ENCODE measurements at regions not wholly inside any gene's neighbourhood (a gene's known extent, or its start where the extent isn't known, plus 50 kb on each side); places are given as distances from the start of the nearest gene placed in this dataset.

DNA sequence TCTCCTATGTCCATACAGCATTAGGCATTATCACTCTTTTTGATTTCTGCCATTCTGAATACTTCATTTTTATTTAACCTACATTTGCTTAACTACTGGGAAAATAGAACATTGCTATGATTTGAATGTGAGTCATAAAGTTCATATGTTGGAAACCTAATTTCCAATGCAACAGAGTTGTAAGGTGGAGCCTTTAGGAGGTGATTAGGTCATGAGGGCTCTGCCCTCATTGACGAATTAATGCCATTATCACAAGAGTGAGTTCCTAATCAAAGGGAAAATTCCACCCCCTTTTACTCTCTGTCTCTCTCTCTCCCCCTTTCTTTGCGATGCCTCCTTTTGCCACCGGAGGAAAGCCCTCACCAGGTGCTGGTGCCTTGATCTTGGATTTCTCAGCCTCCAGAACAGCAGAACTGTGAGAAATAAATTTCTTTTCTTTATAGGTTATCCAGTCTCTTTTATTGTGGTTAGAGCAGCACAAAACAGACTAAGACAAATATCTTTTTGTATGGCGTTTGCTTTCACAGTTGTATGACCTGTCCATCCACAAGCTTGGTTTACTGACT is 180.1 kb upstream of the ARID2 start:
- DNase-seq (ENCODE audit: low spot score), result no peak

- no peak for DNase-seq (ENCODE audit: low spot score)
Observed at GRCh38 chr12:45553204-45553603, 176.3 kb upstream of the ARID2 start.

DNA sequence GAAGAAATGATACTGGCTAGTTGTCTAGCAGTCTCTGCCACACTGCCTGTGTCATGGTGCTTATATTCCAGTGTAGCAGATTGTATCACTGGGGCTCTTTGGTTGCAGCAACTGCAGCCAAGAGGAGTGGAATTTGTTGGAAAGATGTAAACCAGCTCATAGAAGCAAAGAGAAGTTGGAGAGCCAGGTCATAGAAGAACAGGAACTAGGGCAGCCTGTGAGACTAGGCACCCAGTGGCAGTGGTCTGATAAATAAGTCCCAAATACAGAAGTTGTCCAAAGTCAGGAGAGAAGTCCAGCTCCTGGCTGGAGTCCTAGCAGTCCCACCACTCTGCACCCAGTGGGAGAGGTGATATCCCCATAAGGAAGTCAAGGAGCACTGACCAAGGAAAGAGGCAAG is 172.5 kb upstream of the ARID2 start:
- DNase-seq (ENCODE audit: low spot score), result no peak

- no peak for DNase-seq (ENCODE audit: low spot score)
Observed at GRCh38 chr12:45558353-45558752, 171.2 kb upstream of the ARID2 start.

DNA sequence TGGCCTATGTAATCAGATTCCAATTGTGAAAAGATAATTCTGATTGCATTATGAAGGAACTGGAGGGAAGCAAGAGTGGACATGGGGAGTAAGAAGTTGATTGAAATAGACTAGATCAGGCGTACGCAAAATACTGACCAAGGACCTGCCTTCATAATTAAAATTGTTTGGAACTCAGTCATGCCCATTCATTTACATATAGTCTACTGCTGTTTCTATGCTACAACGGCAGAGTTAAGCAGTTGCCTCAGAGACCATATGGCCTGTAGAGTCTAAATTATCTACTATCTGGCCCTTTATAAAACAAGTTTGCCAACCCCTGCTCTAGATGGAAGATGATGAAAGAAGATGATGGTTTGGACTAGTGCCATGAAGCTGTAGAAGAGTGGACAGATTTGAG is 170.0 kb upstream of the ARID2 start:
- no peak for DNase-seq (ENCODE audit: low spot score)

GRCh38 chr12:45560689-45561088 is 168.8 kb upstream of the ARID2 start:
- no peak for DNase-seq (ENCODE audit: low spot score)

- no peak for DNase-seq (ENCODE audit: low spot score)
Observed at GRCh38 chr12:45561488-45561887, 168.0 kb upstream of the ARID2 start.

DNA sequence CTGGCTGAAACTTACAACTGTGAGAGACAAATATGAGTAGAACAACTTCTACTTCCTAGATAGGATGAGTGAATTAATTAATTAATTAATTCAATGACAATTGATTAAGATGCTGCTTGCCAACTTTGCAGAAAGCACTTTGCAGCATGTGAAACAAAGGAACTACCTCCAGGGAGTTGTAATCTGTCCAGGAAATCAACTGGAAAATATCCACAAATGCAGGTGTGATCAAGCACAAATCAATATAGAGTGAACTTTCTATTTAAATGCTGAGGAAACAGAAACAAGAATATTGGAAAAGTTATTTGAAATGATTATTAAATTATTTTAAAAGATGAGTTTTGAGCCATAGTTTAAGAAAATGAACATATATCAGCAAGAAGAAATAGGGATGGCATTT is 163.9 kb upstream of the ARID2 start:
- DNase-seq (ENCODE audit: low spot score), result no peak

DNA sequence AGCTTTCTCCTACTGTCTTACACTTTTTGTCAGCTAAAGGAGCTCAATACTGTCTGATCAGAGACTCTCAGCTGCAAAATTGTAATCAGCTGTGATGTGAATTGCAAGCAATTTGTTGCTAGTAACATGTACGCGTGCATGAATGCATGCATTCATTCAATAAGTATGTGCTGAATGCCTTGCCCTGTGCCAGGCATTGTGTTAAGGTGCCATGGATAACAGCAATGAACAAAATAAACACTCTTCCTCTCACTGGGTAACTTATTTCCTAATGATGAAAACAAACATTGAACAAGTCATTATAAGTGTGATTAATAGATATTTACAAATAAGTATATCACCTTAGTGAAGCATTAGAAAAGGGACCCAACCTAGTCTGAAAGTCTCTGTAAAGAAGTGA is 163.2 kb upstream of the ARID2 start:
- no peak for DNase-seq (ENCODE audit: low spot score)

DNA sequence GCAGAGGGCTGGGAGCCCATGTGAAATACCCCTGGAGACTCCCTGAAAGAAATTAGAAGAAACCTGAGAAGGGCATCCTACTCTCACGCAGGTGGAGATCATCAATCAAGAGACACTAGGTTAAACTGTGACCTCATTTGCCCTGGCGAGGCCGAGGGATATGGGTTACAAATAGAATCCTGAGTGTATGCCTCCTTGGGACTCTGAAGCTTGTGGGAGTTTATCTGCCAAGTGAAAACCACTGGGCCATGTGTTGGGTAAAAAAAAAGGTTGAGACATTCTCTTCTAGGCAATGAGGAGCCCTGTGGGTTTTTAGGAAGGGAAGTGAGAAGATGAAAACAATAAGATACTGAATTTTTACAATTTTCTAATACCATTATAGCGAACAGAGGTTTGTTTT is 160.7 kb upstream of the ARID2 start:
- DNase-seq (ENCODE audit: low spot score), result no peak

GRCh38 chr12:45570501-45570900 is 159.0 kb upstream of the ARID2 start:
- DNase-seq (ENCODE audit: low spot score), result no peak

DNA sequence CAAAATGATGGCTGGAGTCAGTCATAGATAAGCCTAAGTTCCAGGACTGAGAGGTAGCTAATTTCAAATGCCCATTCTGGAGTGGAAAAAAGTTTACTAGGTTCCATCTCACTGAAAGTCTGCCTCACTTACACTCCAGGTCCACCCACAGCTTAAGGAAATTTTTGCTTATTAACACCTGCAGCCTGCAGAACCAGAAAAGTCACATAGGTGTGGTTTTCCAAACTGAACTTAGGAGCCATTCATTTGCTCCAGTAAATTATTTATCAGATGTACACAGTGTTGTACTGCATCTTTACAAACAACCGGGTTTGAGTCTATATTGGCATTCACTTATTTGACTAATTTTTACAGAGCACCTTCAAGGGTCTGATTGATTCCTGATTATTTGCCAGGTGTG is 157.4 kb upstream of the ARID2 start:
- no peak for DNase-seq (ENCODE audit: low spot score)

GRCh38 chr12:45575417-45575816 is 154.1 kb upstream of the ARID2 start:
- no peak for DNase-seq (ENCODE audit: low spot score)

DNA sequence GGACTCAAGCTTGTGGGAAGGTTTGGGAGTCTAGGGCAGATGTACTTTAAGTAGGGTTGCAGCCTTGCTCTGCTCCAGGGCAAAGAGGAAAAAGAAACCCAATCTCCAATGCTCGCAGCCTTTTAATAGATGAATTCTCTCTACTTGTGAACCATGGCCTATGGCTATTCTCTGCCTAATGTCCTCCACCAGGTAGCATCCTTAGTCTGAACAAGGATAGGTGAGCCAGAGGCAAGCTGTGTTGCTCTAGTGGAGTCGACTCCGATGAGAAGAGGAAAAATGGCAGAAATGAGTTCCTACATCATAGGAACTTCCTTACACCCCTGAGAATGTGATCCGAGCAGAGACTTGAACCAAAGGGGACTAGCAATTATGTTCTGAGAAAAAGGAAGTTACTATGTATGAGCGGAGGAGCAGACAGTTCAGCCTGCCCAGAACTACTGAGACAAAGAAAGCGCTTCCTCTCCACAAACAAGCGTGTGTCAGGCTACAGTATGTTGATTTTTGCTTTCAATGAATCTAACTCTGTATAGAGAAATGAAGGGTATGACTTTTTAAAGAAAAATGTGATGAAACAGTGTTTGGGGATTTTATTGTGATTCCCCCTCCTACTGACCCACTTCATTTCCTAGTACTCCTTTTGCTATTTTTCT is 153.6 kb upstream of the ARID2 start:
- no peak for DNase-seq (ENCODE audit: low spot score)

GRCh38 chr12:45577844-45578399 is 151.6 kb upstream of the ARID2 start:
- DNase-seq (ENCODE audit: low spot score), result no peak

GRCh38 chr12:45580356-45580969 is 149.0 kb upstream of the ARID2 start:
- DNase-seq (ENCODE audit: low spot score), result no peak

GRCh38 chr12:45581112-45581511 is 148.4 kb upstream of the ARID2 start:
- no peak for DNase-seq (ENCODE audit: low spot score)

GRCh38 chr12:45582536-45582935 is 147.0 kb upstream of the ARID2 start:
- DNase-seq (ENCODE audit: low spot score), result no peak

DNA sequence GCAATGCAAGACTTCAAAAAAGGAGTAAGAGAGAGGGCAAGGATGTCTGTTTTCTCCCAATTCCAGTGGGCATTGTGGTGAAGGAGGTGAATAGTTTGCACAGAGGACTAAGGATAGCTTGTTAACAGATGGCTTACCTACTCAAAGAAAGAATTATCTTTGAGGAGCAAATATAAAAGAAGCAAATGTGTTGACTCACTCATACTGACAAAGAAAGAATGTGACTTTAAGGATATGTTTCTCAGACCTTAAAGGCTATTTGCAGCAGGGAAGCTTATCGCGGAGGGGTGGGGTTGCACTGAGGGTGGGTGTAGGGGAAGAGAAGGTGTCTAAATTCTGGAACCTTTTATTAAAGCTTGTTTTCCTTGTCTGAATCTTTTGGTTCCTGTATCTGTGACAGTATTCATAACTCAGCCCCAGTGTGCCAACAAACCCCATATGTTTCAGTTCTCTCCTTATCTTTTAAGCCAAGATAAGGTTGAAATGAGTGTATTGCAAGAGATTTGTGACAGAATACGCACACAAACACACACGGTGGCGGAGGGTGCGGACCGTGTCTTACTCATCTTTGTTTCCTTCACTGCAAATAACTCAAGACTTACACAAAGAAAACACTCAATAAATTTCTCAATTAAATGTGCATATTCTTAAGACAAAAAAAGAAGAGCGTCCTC is 146.4 kb upstream of the ARID2 start:
- no peak for DNase-seq (ENCODE audit: low spot score)

DNA sequence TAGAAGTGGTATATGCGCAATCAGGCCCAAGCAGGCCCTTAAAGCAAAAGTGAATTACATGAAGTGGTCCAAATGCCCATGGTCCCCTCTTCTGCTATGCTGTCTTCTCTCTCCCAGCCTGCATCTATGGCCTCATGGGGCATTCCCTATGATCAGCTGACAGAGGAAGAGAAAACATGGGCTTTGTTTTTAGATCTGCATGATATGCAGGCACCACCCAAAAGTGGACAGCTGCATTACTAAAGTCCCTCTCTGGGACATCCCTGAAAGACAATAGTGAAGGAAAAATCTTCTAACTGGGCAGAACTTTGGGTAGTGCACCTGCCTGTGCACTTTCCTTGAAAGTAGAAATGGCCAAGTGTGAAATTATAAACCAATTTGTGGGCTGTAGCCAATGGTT is 145.2 kb upstream of the ARID2 start:
- no peak for DNase-seq (ENCODE audit: low spot score)

- DNase-seq (ENCODE audit: low spot score), result no peak
Observed at GRCh38 chr12:45585522-45586230, 143.8 kb upstream of the ARID2 start.

DNA sequence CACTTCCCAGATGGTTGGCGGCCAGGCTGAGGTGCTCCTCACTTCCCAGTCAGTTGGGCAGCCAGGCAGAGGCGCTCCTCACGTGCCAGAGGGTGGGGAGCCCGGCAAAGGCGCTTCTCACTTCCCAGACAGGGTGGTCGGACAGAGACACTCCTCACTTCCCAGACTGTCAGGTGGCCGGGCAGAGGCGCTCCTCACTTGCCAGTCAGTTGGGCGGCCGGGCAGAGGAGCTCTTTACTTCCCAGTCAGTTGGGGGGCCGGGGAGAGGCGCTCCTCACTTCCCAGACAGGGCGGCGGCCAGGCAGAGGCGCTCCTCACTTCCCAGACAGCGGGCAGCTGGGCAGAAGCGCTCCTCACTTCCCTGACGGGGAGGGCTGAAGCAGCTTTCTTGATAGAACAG is 143.0 kb upstream of the ARID2 start:
- no peak for DNase-seq (ENCODE audit: low spot score)
